ENCODE measurements at regions not wholly inside any gene's neighbourhood (a gene's known extent, or its start where the extent isn't known, plus 50 kb on each side); places are given as distances from the start of the nearest gene placed in this dataset.

DNA sequence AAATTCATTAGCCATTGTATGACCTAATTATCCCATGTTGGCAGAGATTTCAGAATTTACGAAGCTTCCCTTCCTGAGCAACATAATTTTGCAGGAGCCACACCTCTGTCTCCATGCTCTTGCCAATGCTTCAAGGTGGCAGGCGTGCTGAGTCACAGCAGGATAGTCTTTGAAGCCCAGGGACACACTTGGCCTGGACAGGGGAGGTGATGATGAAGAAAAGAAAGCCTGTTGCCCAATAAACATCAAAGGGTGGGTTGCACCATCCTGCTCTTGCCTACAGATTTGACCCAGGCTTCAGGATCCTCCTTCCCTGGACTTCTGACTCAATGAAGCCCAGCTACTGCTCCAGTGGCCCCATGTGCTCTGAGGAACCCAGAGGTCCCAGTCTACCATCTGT, 117.1 kb downstream of the MINAR1 start:
- H3K4me1 ChIP-seq (ENCODE audit: control insufficient read depth, extremely low read depth, insufficient read depth, low read length), result no peaks in the 10 kb centered on the region
- dilution Hi-C loops (cut with MboI; ENCODE audit: extremely low pct_ligation_motif_present, low sequenced_read_pairs) (no loop called here), intact Hi-C loops (cut with micrococcal nuclease) (no loop called here)
- FAIRE-seq (no peak), DNase-seq (ENCODE audit: low read depth, low spot score) (no peak)
- H3K36me3 ChIP-seq (ENCODE audit: control insufficient read depth in 2 of 2, extremely low read depth in 1 of 2, insufficient read depth in 2 of 2, low read length in 2 of 2), result no peaks in the 10 kb centered on the region
- no peak overlapping the region for H3K4me3 ChIP-seq (replicated peaks in 1 of 3; ENCODE audit: insufficient read depth in 1 of 3, low read depth in 1 of 3, low read length in 3 of 3)
- no peaks in the 10 kb centered on the region for H3K9me1 ChIP-seq (replicated peaks; ENCODE audit: control insufficient read depth, extremely low read depth, insufficient read depth, low read length)
- no peaks in the 10 kb centered on the region for H3K9me3 ChIP-seq (replicated peaks; ENCODE audit: control insufficient read depth, insufficient read depth, low read length)
- BruUV-seq (replicated peaks), result no TSS peak
- ChIA-PET POLR2A (no interaction called here), CTCF (no interaction called here)
- H3K9ac ChIP-seq (replicated peaks; ENCODE audit: extremely low read depth, insufficient read depth, low read length), result no peak overlapping the region
- no peak overlapping the region for H3K27ac ChIP-seq (ENCODE audit: insufficient read depth, low read depth, low read length)
- no peak for TF ChIP-seq POLR2A (IDR thresholded peaks at IDR 0.05; ENCODE audit: low read depth, low read length)
- no peak for TF ChIP-seq GATA2 (IDR thresholded peaks at IDR 0.05; ENCODE audit: insufficient read depth, insufficient read length, low read depth, low read length)
- TF ChIP-seq POLR2AphosphoS5 (IDR thresholded peaks at IDR 0.05; ENCODE audit: insufficient read depth, low read depth, low read length), result no peak
- TF ChIP-seq EZH2 (IDR thresholded peaks at IDR 0.05; ENCODE audit: borderline replicate concordance, low read depth, low read length, severe bottlenecking), result no peak
- no peak for TF ChIP-seq JUN (IDR thresholded peaks at IDR 0.05; ENCODE audit: borderline replicate concordance, insufficient read depth, insufficient read length, low read depth)
- TF ChIP-seq, protein P1, sequence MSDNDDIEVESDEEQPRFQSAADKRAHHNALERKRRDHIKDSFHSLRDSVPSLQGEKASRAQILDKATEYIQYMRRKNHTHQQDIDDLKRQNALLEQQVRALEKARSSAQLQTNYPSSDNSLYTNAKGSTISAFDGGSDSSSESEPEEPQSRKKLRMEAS (IDR thresholded peaks at IDR 0.05; ENCODE audit: insufficient read depth, insufficient read length), result no peak
- no peak for TF ChIP-seq MYC (IDR thresholded peaks at IDR 0.05; ENCODE audit: low read depth, low read length)
- no peaks in the 10 kb centered on the region for H4K20me1 ChIP-seq (replicated peaks; ENCODE audit: control insufficient read depth, extremely low read depth, insufficient read depth, low read length)
- no peak overlapping the region for H2AFZ ChIP-seq (ENCODE audit: low read depth, low read length)
- no peak overlapping the region for H3K4me2 ChIP-seq (ENCODE audit: insufficient read depth, low read length)
- no peaks in the 10 kb centered on the region for H3K27me3 ChIP-seq (ENCODE audit: control insufficient read depth in 2 of 2, insufficient read depth in 2 of 2, low read length in 2 of 2)
- no peaks in the 10 kb centered on the region for H3K79me2 ChIP-seq (ENCODE audit: control insufficient read depth, insufficient read depth, low read length)

DNA sequence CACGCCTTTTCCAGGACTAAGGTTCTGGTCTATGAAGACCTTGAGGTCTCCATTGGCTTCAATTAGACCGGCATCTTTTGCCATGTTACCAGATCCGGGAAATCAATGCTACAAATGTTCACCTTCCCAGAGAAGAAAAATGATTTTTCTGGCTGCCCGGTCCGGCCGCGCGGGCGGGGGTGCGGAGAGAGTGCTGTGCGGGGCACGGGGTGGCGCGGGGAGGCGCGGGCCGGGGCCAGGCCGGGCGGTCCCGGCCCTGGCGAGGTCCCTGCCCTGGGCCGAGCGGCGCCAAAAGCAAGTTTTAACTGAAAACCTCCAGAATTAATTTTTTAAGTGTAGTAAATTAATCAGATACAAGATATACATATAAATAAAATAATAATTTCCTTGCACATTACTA, 128.2 kb downstream of the MINAR1 start:
- intact Hi-C loops (cut with micrococcal nuclease), result no loop called here
- no peak for DNase-seq (ENCODE audit: low read depth, low spot score)
- Histone ChIP-seq H3K79me2 (ENCODE audit: control insufficient read depth, insufficient read depth, low read length) (no peaks in the 10 kb centered on the region), H3K27ac (ENCODE audit: insufficient read depth, low read depth, low read length) (no peak overlapping the region), H3K4me1 (ENCODE audit: control insufficient read depth, extremely low read depth, insufficient read depth, low read length) (no peaks in the 10 kb centered on the region), H3K27me3 (ENCODE audit: control insufficient read depth in 2 of 2, insufficient read depth in 2 of 2, low read length in 2 of 2) (no peaks in the 10 kb centered on the region), H3K4me3 (replicated peaks in 1 of 3; ENCODE audit: insufficient read depth in 1 of 3, low read depth in 1 of 3, low read length in 3 of 3) (no peak overlapping the region), H3K4me2 (ENCODE audit: insufficient read depth, low read length) (no peak overlapping the region), H3K9me1 (replicated peaks; ENCODE audit: control insufficient read depth, extremely low read depth, insufficient read depth, low read length) (no peaks in the 10 kb centered on the region), H3K9me3 (replicated peaks; ENCODE audit: control insufficient read depth, insufficient read depth, low read length) (no peaks in the 10 kb centered on the region), H4K20me1 (replicated peaks; ENCODE audit: control insufficient read depth, extremely low read depth, insufficient read depth, low read length) (no peaks in the 10 kb centered on the region), H2AFZ (ENCODE audit: low read depth, low read length) (no peak overlapping the region), H3K9ac (replicated peaks; ENCODE audit: extremely low read depth, insufficient read depth, low read length) (no peak overlapping the region), H3K36me3 (ENCODE audit: control insufficient read depth in 2 of 2, extremely low read depth in 1 of 2, insufficient read depth in 2 of 2, low read length in 2 of 2) (no peaks in the 10 kb centered on the region)
- no TSS peak for BruUV-seq (replicated peaks)
- FAIRE-seq, result no peak
- dilution Hi-C loops (cut with MboI; ENCODE audit: extremely low pct_ligation_motif_present, low sequenced_read_pairs), result no loop called here
- TF ChIP-seq FOS (IDR thresholded peaks at IDR 0.05; ENCODE audit: borderline replicate concordance, insufficient read depth, low read length) (no peak), POLR2A (IDR thresholded peaks at IDR 0.05; ENCODE audit: low read depth, low read length) (no peak), MYC (IDR thresholded peaks at IDR 0.05; ENCODE audit: low read depth, low read length) (no peak), JUN (IDR thresholded peaks at IDR 0.05; ENCODE audit: borderline replicate concordance, insufficient read depth, insufficient read length, low read depth) (no peak), EZH2 (IDR thresholded peaks at IDR 0.05; ENCODE audit: borderline replicate concordance, low read depth, low read length, severe bottlenecking) (no peak), POLR2AphosphoS5 (IDR thresholded peaks at IDR 0.05; ENCODE audit: insufficient read depth, low read depth, low read length) (no peak), GATA2 (IDR thresholded peaks at IDR 0.05; ENCODE audit: insufficient read depth, insufficient read length, low read depth, low read length) (no peak)
- TF ChIP-seq, protein P1 (IDR thresholded peaks at IDR 0.05; ENCODE audit: insufficient read depth, insufficient read length), result no peak
- TF ChIP-seq, protein P2, sequence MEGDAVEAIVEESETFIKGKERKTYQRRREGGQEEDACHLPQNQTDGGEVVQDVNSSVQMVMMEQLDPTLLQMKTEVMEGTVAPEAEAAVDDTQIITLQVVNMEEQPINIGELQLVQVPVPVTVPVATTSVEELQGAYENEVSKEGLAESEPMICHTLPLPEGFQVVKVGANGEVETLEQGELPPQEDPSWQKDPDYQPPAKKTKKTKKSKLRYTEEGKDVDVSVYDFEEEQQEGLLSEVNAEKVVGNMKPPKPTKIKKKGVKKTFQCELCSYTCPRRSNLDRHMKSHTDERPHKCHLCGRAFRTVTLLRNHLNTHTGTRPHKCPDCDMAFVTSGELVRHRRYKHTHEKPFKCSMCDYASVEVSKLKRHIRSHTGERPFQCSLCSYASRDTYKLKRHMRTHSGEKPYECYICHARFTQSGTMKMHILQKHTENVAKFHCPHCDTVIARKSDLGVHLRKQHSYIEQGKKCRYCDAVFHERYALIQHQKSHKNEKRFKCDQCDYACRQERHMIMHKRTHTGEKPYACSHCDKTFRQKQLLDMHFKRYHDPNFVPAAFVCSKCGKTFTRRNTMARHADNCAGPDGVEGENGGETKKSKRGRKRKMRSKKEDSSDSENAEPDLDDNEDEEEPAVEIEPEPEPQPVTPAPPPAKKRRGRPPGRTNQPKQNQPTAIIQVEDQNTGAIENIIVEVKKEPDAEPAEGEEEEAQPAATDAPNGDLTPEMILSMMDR (IDR thresholded peaks at IDR 0.05; ENCODE audit: extremely low read depth in 1 of 2, insufficient read depth in 1 of 2, low read depth in 1 of 2, low read length in 2 of 2), result no peak
- POLR2A ChIA-PET, result no interaction called here
- CTCF ChIA-PET, result no interaction called here

Measured in endothelial cell of umbilical vein (primary cell).